AG20443 (cell line): ENCODE measurements at regions not wholly inside any gene's neighbourhood (a gene's known extent, or its start where the extent isn't known, plus 50 kb on each side); places are given as distances from the start of the nearest gene placed in this dataset.
A peak's percentile ranks its signal among the peaks of the same experiment; 100 is the strongest.
"Not testable (repeated sequence)": the region's sequence is repeated elsewhere in the genome, so short reads cannot be mapped to it uniquely, and the experiment has no call there.

Experiments used
- DNase-seq: peaks from one replicate; pipeline ENCODE4 v3.0.0; 2012; ENCODE audit warnings: low spot score, mixed read lengths

- peak; percentile 76 for DNase-seq
Observed at GRCh38 chr20:4434681-4435080, 185.6 kb upstream of the ADRA1D start.

- DNase-seq, result no peak
Observed at GRCh38 chr20:4431446-4431845, 182.4 kb upstream of the ADRA1D start.

GRCh38 chr20:4430826-4431225 lies 181.7 kb upstream of the ADRA1D start:
- DNase-seq, result not testable (repeated sequence)

GRCh38 chr20:4427940-4428586 lies 179.0 kb upstream of the ADRA1D start:
- no peak for DNase-seq

- DNase-seq, result no peak
Observed at GRCh38 chr20:4418141-4418540, 169.1 kb upstream of the ADRA1D start.

- DNase-seq, result no peak
Observed at GRCh38 chr20:4415281-4415680, 166.2 kb upstream of the ADRA1D start.

GRCh38 chr20:4413314-4414049 lies 164.4 kb upstream of the ADRA1D start:
- no peak for DNase-seq

- no peak for DNase-seq
Observed at GRCh38 chr20:4412216-4412615, 163.1 kb upstream of the ADRA1D start.

GRCh38 chr20:4411744-4412143 lies 162.7 kb upstream of the ADRA1D start:
- no peak for DNase-seq

- peak; percentile 75 for DNase-seq
Observed at GRCh38 chr20:4406627-4407026, 157.5 kb upstream of the ADRA1D start.

- peak; percentile 44 for DNase-seq
Observed at GRCh38 chr20:4401601-4402000, 152.5 kb upstream of the ADRA1D start.

GRCh38 chr20:4384961-4385360 lies 135.9 kb upstream of the ADRA1D start:
- no peak for DNase-seq

- no peak for DNase-seq
Observed at GRCh38 chr20:4383961-4384360, 134.9 kb upstream of the ADRA1D start.

GRCh38 chr20:4375881-4376280 lies 126.8 kb upstream of the ADRA1D start:
- DNase-seq, result no peak

GRCh38 chr20:4373454-4373853 lies 124.4 kb upstream of the ADRA1D start:
- DNase-seq, result no peak

GRCh38 chr20:4371623-4372251 lies 122.7 kb upstream of the ADRA1D start:
- DNase-seq, result no peak

GRCh38 chr20:4370851-4371250 lies 121.8 kb upstream of the ADRA1D start:
- DNase-seq, result peak; percentile 30

- DNase-seq, result no peak
Observed at GRCh38 chr20:4369798-4370124, 120.7 kb upstream of the ADRA1D start.

- DNase-seq, result no peak
Observed at GRCh38 chr20:4369119-4369797, 120.2 kb upstream of the ADRA1D start.

GRCh38 chr20:4366076-4366475 lies 117.0 kb upstream of the ADRA1D start:
- DNase-seq, result no peak

- DNase-seq, result no peak
Observed at GRCh38 chr20:4358552-4358951, 109.5 kb upstream of the ADRA1D start.

- DNase-seq, result no peak
Observed at GRCh38 chr20:4352348-4352747, 103.3 kb upstream of the ADRA1D start.

- DNase-seq, result no peak
Observed at GRCh38 chr20:4350096-4350495, 101.0 kb upstream of the ADRA1D start.
